ENCODE measurements at regions not wholly inside any gene's neighbourhood (a gene's known extent, or its start where the extent isn't known, plus 50 kb on each side); places are given as distances from the start of the nearest gene placed in this dataset.

- no peak for DNase-seq
These were observed 383.7 kb upstream of the SLC14A2 start for GRCh38 chr18:45231617-45232016.

- no peak for DNase-seq
These were observed 383.2 kb upstream of the SLC14A2 start for GRCh38 chr18:45232061-45232460.

GRCh38 chr18:45236676-45237075 lies 378.6 kb upstream of the SLC14A2 start:
- DNase-seq = no peak

GRCh38 chr18:45237343-45238098 lies 377.8 kb upstream of the SLC14A2 start:
- DNase-seq = no peak

GRCh38 chr18:45241271-45241670 lies 374.0 kb upstream of the SLC14A2 start:
- DNase-seq = no peak

DNA sequence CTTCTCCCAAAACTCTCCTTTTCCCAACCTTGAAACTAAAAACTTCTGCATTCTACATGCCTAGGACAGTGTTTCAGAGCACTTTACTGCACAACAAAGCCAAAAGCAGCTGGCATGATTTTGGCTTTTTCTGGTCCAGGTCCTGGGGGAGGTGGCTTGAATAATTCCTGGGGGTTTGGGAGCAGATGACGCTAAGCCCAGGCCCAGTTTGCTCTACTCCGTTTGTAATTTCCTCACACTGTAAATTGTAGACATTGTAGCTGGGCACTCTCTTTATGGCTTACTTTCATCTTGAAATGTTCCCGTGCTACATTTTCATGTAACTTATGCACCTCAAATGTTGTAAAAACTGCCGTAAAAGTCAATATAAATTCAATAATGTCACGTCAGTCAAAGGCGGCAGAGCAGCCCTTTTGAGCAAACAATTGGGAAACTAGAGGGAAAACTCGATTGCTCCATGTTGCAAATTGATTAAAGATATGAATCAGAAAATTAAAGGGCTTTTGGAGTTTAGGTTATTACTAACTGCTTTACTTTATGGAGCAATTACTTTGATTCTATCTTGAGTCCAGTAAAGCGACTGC lies 373.2 kb upstream of the SLC14A2 start:
- no peak for DNase-seq

DNA sequence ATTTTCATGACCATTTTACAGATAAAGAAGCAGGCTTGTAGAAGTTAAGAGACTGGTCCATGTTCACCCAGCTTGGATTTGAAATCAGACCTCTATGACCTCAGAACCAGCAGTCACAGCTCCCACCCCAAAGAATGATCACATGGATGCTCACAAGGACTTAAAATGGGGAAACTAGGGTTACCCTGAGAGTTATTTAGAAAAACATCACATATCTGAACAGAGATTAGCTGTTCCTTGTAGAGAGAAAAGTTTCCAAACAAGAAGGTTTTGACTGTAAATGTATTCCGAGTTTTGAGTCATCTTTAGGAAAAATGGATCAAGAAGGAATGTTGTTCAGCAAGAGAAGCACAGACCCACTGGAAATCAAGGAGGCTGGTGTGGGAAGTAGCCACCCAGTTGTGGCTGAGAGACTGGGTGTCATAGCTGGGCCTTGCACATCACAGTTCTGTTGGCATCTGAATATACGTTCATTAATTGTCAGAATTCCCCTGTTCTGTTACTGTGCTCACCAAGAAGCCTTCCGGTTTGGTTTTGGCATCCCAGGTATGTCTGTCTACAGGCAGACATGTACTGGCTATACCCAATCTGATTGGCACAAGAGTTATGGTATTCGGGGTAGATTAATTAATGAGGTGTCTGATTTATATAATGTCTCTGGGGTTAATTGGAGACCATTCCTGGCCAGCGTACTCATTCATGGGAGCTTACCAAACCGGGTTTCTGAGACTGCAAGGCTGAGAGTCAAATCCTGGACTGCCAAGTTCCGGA lies 371.8 kb upstream of the SLC14A2 start:
- DNase-seq = no peak

DNA sequence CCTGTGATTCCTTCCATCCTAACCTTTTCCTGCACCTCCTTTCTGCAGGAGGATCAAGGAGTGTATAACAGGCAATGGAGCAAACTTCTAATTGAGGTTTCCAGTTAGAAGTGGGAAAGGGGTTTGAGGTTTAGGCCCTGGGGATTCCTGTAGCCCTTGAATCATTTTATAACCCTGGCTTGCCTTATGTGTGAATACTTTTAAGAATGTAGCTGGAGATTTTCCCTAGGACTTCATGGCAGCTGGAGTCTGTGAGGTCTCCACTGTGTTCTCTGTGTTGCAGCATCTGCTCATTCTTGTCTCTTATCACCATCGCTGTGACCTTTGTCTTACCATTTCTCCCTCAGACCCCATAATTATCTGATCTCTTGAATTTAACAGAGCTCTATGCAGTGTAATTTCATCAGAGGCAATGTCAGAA lies 370.2 kb upstream of the SLC14A2 start:
- DNase-seq = no peak

- no peak for DNase-seq
These were observed 366.9 kb upstream of the SLC14A2 start for GRCh38 chr18:45248240-45248903.

DNA sequence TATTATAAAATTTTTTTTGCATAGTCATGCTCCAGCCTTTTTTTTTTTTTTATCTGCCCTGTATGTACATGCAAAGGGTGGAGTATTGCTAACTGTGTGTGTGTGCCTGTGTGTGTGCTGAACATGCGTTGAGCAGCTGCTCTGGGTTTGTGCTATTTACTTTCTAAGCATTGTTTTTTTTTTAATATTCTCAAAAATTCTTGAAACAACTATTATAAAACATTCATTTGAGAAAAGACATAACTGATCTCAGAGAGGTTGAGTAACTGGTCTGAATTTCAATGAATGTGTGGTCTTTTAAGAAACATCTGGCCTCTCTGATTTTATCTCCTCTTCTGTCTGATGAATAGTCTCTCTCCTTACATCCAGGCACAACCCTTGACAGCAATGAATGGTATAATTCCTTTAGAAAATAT lies 366.0 kb upstream of the SLC14A2 start:
- DNase-seq = no peak

DNA sequence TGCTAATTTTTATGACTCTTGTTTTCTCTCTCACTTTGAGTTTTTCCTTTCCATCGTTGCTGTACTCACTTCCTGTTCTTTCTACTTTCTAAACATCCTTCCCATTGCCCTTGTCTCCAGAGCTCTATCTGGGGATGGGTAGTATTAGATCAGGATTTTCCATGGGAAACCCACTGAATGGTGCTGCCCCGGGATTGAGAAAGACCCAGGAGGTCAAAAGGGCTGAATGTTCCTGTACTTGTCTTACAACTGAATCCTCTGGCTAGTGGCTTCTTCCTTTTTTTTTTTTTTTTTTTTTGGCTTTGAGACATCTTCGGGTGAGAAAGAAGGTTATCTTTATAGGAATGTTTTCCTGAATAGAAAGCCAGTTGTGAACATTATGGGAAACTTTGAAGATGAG lies 364.8 kb upstream of the SLC14A2 start:
- DNase-seq = no peak

GRCh38 chr18:45251236-45251635 lies 364.0 kb upstream of the SLC14A2 start:
- no peak for DNase-seq

DNA sequence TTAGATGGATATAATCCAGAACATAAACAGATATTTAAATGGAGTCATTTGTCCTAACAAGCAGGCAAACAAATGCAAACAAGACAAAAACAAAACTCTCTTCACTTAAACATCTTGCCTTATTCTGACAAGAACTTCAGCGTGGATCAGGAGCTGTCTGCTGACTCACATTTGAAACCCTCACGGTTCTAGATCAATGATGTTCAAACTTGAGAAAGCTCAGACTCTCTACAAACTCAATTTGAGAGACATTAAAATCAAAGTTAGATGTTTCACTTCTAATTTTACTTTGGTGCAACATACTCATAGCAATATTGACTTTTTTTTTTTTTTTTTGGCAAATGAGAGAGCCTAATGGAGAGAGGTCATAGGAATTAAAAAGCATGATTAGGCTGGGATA lies 362.8 kb upstream of the SLC14A2 start:
- no peak for DNase-seq

DNA sequence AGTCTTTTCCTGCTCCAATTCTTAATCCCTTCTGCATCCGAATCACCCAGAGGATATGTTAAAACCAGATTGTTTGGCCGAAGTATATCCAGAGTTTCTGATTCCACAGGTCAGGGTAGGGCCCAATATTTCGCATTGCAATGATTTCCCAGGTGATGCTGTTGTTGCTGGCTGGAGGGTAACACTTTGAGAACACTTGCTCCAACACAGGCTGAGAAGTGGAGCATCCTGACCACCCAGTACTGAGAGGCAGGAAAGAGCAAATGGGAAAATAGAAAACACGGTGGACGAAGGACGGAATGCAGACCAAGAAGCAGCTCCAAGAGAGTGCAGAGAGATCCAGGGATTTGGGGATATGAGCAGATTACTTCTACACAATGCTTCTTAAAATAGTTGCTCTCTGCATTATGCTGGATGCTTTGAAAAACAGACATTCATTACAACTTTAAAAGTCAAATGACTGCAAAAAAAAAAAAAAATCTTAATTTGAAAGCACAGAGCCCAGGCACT lies 362.2 kb upstream of the SLC14A2 start:
- no peak for DNase-seq

DNA sequence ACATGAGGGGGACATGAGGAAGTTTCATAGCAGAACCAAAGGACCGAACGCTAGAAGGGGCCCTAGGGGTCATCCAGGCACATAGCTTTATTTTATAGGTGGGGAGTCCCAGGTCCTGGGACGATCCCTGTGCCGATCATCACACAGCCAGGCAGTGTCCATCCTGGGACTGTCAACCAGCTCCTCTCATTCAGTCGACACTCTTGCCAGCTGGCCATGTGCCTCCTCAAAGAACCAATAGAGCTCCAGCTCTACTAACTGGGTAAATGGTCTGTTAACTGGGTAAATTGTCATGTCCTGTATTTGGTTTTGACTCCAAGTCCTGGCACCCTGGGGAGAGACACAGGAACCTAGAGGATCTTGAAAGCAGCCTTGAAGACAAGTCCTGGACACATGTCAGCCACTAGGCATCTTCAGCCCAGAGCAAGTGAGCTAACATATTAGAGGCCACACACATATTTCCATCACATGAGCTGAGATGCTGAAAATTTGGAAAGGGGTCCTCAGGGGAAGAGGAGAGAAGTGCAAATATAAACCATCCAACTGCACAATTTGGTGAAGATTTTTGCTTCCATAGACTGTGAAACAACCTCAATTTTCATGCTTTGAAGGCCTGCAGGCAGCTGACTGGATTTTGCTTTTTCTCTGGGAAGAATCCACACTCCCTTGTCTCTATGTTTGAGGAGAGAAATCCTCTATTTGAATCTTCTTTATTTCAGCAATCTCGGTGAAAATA lies 361.1 kb upstream of the SLC14A2 start:
- DNase-seq = no peak

DNA sequence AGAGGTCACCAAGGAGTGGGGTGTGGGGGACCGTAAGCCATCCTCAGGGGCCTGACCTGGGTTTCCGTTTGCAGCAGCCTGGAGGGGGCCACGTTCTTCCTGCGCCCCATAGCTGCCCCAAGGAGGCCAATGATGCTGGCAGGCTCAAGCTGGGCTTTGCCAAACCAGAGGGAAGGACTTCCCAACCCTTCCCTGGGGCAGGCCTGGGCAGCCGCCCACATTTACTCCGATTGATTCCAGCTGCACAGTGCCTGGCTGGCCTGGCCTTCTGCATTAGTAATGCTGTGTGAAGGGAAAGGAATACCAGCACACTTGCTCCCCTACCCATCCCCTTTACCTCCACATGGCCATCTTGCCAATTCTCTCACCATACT lies 360.6 kb upstream of the SLC14A2 start:
- no peak for DNase-seq

DNA sequence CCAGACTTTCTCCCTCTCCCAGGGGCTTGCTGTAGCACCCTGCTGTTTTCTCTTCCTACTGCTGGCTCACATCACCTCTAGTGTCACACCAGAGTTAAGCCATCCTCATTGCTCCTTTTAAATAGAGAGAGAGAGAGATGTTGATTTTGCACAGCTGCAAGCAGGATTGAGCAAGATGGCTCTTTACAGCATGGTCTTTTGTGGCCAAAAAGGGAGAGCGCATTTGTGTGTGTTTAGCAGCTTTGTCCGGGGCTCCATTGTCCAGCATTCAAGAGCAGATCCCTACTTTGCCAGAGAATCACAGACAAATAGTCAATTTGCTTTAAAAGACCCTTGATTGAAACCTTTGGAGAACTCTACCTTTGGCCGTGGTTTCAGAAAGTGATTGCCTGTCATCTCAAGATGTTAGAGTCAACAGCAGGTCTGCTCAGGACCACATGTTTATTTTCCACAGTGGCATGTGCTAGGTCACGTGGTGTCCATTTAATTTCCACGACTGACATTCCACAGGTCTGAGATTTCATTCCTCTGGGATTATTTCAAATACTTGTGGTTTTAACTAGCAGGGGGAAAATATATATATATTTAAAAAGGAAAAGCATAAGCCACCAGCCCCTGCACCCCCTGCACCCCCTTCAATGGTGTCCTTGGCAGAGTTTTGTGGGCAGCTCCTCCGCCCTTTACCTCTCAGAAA lies 359.9 kb upstream of the SLC14A2 start:
- no peak for DNase-seq

DNA sequence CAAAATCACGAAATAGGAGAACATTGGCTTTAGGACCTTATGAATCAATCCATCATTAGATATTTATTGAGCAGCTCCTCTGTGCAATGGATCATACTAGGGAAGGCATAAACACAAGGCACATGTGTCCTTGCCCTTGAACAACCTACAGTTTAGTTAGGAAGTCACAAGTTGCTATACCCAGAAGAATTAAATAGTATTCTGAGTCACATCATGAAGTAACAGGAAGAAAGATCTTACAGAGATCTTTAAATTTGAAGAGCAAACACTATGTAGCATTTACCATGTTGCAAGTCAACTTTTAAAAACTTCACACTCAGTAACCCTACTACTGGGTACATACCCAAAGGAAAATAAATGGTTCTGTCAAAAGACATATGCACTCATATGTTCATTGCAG lies 355.2 kb upstream of the SLC14A2 start:
- no peak for DNase-seq

GRCh38 chr18:45266023-45266422 lies 349.3 kb upstream of the SLC14A2 start:
- no peak for DNase-seq

- no peak for DNase-seq
These were observed 347.7 kb upstream of the SLC14A2 start for GRCh38 chr18:45267622-45268021.

DNA sequence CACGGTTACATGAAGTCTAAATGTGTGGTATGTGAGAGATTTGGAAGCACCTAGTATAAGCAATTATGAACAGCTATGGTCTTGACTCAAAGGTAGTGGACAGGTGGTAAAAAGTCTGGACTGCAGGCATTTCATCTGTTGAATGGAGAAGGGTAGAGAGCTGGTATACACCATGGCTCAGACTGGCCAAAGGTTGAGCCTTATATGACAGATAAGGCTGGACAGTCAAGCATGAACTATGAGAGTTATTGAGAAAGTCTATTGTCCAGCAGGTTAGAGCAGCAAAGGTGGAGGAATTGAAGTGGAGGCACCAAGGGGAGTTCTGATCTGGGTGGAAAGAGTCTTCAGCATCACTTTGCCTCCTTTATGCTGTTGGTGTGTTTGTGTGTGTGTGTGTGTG lies 346.7 kb upstream of the SLC14A2 start:
- DNase-seq = no peak

DNA sequence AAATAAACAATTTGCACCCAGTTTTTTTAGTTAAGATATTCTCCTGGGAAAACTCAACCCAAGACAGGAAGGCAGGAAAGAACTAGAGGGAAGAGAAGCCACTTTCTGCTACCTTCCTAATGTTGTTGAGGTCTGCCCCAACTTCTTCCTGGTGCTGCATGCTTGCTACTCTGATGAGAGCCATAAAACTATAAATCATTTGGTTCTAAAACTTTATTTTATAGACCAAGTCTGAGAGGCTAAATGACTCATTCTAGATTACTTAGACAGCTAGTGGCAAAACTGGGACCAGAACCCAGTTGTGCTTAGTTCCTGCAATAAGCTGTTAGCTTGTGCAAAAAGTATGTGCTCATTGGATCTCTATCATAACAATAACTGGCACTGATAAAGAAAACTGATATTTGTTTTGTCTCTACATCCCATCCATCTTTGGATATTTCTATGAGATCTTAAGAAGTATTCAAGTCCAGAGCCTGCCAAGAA lies 344.9 kb upstream of the SLC14A2 start:
- no peak for DNase-seq
